Retinal pigment epithelial cell (primary cell): ENCODE measurements at regions not wholly inside any gene's neighbourhood (a gene's known extent, or its start where the extent isn't known, plus 50 kb on each side); places are given as distances from the start of the nearest gene placed in this dataset.

Experiments used
- DNase-seq: peaks from one replicate; pipeline ENCODE4 v3.0.0-alpha.2; 2010; ENCODE audit warnings: low read depth
- H3K4me3 ChIP-seq: 2 replicates; pipeline ENCODE4 v1.5.1; 2011; ENCODE audit warnings: mild to moderate bottlenecking, low read length, control low read depth, moderate library complexity
- TF ChIP-seq, protein P1 (sequence below): conservative IDR thresholded peaks from 2 replicates; pipeline ENCODE4 v1.5.1; 2011; ENCODE audit warnings: low read depth, low read length, control low read depth, inconsistent platforms

DNA sequence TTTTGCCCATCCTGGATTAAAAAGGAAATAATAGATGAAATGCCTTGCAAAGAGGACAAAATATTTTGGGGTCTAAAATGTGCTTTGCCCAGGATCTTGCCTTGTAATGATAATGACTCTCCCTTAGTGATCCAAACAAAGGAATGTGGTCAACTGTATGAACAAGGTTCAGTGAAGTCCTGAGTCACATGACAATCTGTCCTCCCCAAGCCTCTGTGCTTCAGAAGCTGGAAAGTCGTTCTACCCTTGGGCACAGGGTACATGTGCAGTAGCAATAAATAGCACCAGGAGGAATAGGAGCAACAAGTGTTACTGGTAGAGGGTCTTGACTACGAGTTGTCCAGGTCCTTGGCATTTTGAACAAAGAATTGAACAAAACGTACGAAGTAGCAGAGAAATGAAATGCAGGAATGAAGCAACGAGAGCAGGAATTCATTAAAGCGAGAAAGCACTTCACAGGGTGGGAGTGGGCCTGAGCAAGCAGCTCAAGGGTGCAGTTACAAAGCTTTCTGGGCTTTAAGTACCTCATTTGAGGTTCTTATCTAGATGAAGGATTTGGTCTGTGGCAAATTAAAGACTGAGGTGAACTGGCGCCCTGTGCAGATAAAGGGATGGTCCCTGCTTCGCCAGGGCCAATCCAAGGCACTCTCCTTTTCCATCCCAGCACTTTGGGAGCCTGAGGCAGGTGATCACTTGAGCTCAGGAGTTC, 65.8 kb downstream of the RESF1 start:
- no peak for DNase-seq
- TF ChIP-seq, protein P1, sequence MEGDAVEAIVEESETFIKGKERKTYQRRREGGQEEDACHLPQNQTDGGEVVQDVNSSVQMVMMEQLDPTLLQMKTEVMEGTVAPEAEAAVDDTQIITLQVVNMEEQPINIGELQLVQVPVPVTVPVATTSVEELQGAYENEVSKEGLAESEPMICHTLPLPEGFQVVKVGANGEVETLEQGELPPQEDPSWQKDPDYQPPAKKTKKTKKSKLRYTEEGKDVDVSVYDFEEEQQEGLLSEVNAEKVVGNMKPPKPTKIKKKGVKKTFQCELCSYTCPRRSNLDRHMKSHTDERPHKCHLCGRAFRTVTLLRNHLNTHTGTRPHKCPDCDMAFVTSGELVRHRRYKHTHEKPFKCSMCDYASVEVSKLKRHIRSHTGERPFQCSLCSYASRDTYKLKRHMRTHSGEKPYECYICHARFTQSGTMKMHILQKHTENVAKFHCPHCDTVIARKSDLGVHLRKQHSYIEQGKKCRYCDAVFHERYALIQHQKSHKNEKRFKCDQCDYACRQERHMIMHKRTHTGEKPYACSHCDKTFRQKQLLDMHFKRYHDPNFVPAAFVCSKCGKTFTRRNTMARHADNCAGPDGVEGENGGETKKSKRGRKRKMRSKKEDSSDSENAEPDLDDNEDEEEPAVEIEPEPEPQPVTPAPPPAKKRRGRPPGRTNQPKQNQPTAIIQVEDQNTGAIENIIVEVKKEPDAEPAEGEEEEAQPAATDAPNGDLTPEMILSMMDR = no peak
- H3K4me3 ChIP-seq = no peak overlapping the region

DNA sequence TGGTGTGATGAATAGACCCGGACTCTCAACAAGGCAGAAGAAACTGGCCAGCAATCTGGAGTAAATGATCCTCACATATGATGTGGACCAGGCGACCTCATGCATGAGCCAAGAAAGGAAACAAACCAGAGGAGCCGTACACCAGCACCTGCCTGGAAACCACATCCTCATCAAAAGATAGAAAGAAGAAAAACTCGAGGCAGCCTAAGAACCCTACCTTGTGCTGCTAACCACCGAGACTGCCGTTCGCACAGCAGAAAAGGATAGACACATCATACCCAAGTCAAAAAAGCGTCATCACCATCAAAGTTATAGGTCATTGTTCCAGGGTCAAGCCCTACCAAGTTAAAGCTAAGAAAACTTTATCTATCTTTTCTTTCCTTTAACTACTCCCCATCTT, 66.7 kb downstream of the RESF1 start:
- TF ChIP-seq, protein P1 = no peak
- H3K4me3 ChIP-seq = no peak overlapping the region
- no peak for DNase-seq

DNA sequence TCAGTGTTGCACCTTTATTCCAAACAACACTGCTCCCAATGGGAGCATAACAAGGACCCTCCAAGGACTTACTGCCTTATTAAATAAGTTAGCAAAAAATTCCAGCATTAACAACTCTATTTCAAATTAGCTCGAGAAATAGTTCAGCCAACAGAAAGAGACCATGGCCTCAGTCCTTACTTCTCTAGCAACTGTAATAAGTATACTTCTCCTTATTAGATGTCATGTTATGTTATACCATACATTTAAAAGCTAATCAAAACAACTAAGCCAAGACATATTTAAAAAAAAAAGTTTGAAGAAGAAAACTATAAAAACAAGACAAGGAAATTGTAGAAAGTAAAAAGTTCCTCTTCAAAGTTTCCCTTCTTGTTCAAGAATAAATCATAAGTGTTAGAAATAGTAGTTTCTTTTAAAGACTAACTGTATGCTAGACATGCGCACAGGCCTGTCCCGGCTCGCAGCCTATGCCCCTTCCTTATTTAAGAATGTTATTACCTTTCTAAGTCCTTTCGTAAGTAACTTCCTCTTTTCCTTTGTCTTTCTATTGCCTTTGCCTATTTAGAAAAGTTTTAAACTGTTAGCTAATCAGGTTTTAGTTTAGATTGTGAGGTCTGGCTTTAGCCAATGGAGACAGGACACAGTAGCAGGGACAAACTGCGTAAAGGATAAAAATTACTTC, 68.6 kb downstream of the RESF1 start:
- DNase-seq = no peak
- no peak overlapping the region for H3K4me3 ChIP-seq
- TF ChIP-seq, protein P1 = no peak

DNA sequence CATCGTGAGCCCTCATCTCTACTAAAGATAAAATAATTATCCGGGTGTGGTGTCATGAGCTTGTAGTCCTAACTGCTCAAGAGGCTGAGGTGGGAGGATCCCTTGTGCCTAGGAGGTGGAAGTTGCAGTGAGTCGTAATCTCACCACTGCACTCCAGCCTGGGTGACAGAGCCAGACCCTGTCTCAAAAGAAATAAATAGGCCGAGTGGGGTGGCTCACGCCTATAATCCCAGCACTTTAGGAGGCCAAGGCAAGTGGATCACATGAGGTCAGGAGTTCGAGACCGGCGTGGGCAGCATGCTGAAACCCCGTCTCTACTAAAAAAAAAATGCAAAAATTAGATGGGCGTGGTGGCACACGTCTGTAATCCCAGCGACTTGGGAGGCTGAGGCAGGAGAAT, 70.9 kb downstream of the RESF1 start:
- no peak overlapping the region for H3K4me3 ChIP-seq
- DNase-seq = no peak
- TF ChIP-seq, protein P1 = no peak

DNA sequence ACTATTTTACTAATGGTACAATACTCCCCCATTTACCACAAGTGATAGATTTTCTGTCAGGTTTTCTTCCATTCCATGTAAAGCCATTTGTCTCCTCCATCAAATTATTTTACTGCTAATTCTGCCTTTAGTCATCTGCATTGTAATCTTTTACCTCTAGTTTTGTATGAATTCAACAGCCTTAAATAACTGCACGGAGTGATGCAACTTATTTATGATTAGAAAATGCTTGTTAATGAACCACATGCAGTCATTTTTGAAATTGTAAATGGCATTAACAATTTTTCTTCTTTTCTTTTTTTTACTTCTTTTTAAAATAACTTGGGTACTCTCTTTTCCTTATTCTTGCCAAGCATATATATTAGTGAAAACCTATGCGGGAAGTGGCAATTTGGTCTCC, 71.5 kb downstream of the RESF1 start:
- TF ChIP-seq, protein P1 = no peak
- H3K4me3 ChIP-seq = no peak overlapping the region
- no peak for DNase-seq

DNA sequence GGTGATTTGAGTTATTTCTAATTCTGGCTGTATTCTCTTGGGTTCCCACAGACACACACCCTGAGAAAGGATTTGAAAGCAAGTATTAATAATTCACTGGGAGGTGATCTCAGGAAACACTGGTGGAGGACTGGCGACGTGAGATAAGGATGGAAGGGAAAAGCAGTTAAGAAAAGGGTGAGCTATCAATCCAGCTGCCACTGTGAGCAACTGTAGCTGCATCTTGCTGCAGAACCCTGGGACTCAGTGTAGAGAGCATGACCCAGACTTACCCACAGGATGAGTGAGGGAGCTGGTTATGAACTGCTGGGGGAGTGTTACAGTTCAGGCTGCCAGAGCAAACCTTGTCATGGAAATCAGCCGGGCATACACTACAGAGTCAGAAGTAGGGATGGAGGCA, 71.9 kb downstream of the RESF1 start:
- H3K4me3 ChIP-seq = no peak overlapping the region
- TF ChIP-seq, protein P1 = no peak
- DNase-seq = no peak

DNA sequence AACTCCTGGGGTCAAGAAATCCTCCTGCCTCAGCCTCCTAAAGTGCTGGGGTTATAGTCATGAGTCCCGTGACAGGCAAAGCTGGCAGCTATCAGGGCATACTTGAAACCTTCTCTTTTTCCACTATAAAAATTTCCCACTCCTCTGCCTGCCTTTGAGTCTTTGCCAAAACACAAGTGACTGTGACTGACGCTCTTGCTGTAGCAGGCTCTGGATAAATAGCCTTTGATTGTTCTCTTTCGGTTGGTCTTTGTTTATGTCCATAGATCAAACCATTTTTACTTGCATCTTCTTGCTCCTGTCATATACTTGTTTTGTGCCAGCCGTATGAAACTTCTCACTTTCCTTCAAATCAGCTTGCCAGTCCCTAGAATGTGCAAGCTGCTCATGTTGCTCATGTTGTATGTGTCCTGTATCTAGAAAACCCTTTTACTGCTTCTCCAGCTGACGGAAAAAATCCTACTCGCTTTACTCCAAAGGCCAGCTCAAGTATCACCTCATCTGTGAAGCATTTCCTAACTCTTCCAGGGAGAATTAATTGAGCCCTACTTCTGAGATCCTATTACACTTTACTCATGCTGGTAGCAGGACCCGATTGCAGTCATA, 73.1 kb downstream of the RESF1 start:
- no peak for DNase-seq
- TF ChIP-seq, protein P1 = no peak
- no peak overlapping the region for H3K4me3 ChIP-seq
